ENCODE measurements at regions not wholly inside any gene's neighbourhood (a gene's known extent, or its start where the extent isn't known, plus 50 kb on each side); places are given as distances from the start of the nearest gene placed in this dataset.

- H3K27me3 ChIP-seq (ENCODE audit: control insufficient read depth in 1 of 2, insufficient read depth in 2 of 2, low read length in 2 of 2): no peaks in the 10 kb centered on the region
- TF ChIP-seq, protein P1, sequence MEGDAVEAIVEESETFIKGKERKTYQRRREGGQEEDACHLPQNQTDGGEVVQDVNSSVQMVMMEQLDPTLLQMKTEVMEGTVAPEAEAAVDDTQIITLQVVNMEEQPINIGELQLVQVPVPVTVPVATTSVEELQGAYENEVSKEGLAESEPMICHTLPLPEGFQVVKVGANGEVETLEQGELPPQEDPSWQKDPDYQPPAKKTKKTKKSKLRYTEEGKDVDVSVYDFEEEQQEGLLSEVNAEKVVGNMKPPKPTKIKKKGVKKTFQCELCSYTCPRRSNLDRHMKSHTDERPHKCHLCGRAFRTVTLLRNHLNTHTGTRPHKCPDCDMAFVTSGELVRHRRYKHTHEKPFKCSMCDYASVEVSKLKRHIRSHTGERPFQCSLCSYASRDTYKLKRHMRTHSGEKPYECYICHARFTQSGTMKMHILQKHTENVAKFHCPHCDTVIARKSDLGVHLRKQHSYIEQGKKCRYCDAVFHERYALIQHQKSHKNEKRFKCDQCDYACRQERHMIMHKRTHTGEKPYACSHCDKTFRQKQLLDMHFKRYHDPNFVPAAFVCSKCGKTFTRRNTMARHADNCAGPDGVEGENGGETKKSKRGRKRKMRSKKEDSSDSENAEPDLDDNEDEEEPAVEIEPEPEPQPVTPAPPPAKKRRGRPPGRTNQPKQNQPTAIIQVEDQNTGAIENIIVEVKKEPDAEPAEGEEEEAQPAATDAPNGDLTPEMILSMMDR (IDR thresholded peaks at IDR 0.05): no peak
- H3K36me3 ChIP-seq (ENCODE audit: insufficient read depth, low read length): no peaks in the 10 kb centered on the region
- Mint-ChIP-seq H3K36me3 (ENCODE audit: low read depth) (no peaks in the 10 kb centered on the region), H3K27ac (no peak overlapping the region), H3K9me3 (peaks cover 6% of the 10 kb centered on the region), H3K4me1 (ENCODE audit: low read depth) (no peaks in the 10 kb centered on the region), H3K27me3 (no peaks in the 10 kb centered on the region), H3K4me3 (no peak overlapping the region)
- H3K27ac ChIP-seq (ENCODE audit: low read depth in 1 of 2, low read length in 2 of 2): no peak overlapping the region
- ATAC-seq (ENCODE audit: poor library complexity) (no peak), DNase-seq (no peak)
- intact Hi-C loops (cut with DNase I, micrococcal nuclease): no loop called here
- H3K4me1 ChIP-seq (ENCODE audit: insufficient read depth, low read length): no peaks in the 10 kb centered on the region
- H3K9me3 ChIP-seq (ENCODE audit: control insufficient read depth in 1 of 2, insufficient read depth in 1 of 2, low read length in 2 of 2): peaks cover 0 to 3% of the 10 kb centered on the region in 2 experiments
- no peak overlapping the region for H3K4me3 ChIP-seq (ENCODE audit: low read length)
- CTCF ChIA-PET: no interaction called here
- POLR2A ChIA-PET: no interaction called here
These were observed 330.7 kb upstream of the DPYD start for GRCh38 chr1:98251497-98251896.

GRCh38 chr1:98232678-98233077 is 311.8 kb upstream of the DPYD start:
- intact Hi-C loops (cut with DNase I, micrococcal nuclease): no loop called here
- no peaks in the 10 kb centered on the region for H3K27me3 ChIP-seq (ENCODE audit: control insufficient read depth in 1 of 2, insufficient read depth in 2 of 2, low read length in 2 of 2)
- Mint-ChIP-seq H3K27ac (no peak overlapping the region), H3K27me3 (no peaks in the 10 kb centered on the region), H3K4me3 (no peak overlapping the region), H3K36me3 (ENCODE audit: low read depth) (no peaks in the 10 kb centered on the region), H3K9me3 (peaks cover 19% of the 10 kb centered on the region), H3K4me1 (ENCODE audit: low read depth) (no peaks in the 10 kb centered on the region)
- no peaks in the 10 kb centered on the region for H3K36me3 ChIP-seq (ENCODE audit: insufficient read depth, low read length)
- TF ChIP-seq, protein P1 (IDR thresholded peaks at IDR 0.05): no peak
- DNase-seq: peak in 1 of 14 experiments; percentile 36
- H3K4me3 ChIP-seq (ENCODE audit: low read length): no peak overlapping the region
- peaks cover 6 to 10% of the 10 kb centered on the region in 2 experiments for H3K9me3 ChIP-seq (ENCODE audit: control insufficient read depth in 1 of 2, insufficient read depth in 1 of 2, low read length in 2 of 2)
- H3K27ac ChIP-seq (ENCODE audit: low read depth in 1 of 2, low read length in 2 of 2): no peak overlapping the region
- H3K4me1 ChIP-seq (ENCODE audit: insufficient read depth, low read length): peaks cover 8% of the 10 kb centered on the region
- CTCF ChIA-PET: no interaction called here
- POLR2A ChIA-PET: no interaction called here
- no peak for ATAC-seq (ENCODE audit: poor library complexity)

DNA sequence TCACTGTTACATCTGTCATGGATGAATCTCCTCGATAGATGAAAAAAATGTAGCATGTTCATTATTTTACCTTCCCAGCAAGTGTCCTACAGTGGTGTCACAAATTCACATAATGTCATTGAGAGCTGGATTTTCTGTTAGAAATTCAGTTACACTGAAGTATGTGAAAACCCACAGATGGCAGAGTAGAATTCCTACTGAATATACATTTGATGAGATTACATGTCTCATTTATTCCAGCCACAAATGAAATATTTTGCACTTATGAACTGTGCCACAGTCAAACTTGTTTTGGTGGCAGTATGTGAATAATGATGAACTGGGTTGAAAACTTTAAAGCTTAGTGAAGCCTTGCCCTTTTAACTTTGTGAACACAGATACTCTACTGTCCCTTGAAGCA is 301.9 kb upstream of the DPYD start:
- Histone ChIP-seq H3K36me3 (ENCODE audit: insufficient read depth, low read length) (no peaks in the 10 kb centered on the region), H3K9me3 (ENCODE audit: control insufficient read depth in 1 of 2, insufficient read depth in 1 of 2, low read length in 2 of 2) (no peaks in the 10 kb centered on the region), H3K27me3 (ENCODE audit: control insufficient read depth in 1 of 2, insufficient read depth in 2 of 2, low read length in 2 of 2) (no peaks in the 10 kb centered on the region), H3K4me3 (ENCODE audit: low read length) (no peak overlapping the region), H3K4me1 (ENCODE audit: insufficient read depth, low read length) (no peaks in the 10 kb centered on the region), H3K27ac (ENCODE audit: low read depth in 1 of 2, low read length in 2 of 2) (no peak overlapping the region)
- ChIA-PET POLR2A (no interaction called here), CTCF (no interaction called here)
- TF ChIP-seq, protein P1 (IDR thresholded peaks at IDR 0.05): no peak
- intact Hi-C loops (cut with DNase I, micrococcal nuclease): no loop called here
- H3K27me3 Mint-ChIP-seq: no peaks in the 10 kb centered on the region
- no peak for ATAC-seq (ENCODE audit: poor library complexity)
- no peaks in the 10 kb centered on the region for H3K9me3 Mint-ChIP-seq
- no peak overlapping the region for H3K27ac Mint-ChIP-seq
- no peaks in the 10 kb centered on the region for H3K4me1 Mint-ChIP-seq (ENCODE audit: low read depth)
- no peak overlapping the region for H3K4me3 Mint-ChIP-seq
- H3K36me3 Mint-ChIP-seq (ENCODE audit: low read depth): no peaks in the 10 kb centered on the region
- DNase-seq: no peak

Measured in CD4-positive, alpha-beta T cell (primary cell).